ENCODE measurements at regions not wholly inside any gene's neighbourhood (a gene's known extent, or its start where the extent isn't known, plus 50 kb on each side); places are given as distances from the start of the nearest gene placed in this dataset.
A peak's percentile ranks its signal among the peaks of the same experiment; 100 is the strongest.

GRCh38 chr12:42935756-42936155 is 346.2 kb upstream of the PRICKLE1 start:
- Histone ChIP-seq H3K36me3 (ENCODE audit: insufficient read depth in 1 of 2, low read depth in 1 of 2) (no peaks in the 10 kb centered on the region), H3K9me3 (peaks cover under 1% of the 10 kb centered on the region), H3K27ac (no peak overlapping the region), H3K4me1 (no peaks in the 10 kb centered on the region), H3K4me3 (no peak overlapping the region), H3K27me3 (ENCODE audit: insufficient read depth in 3 of 3, low read length in 2 of 3) (no peaks in the 10 kb centered on the region)
- WGBS, 3 donors: 46 to 50% (median 46%) methylated on average over 2 of the region's 2 CpGs
- ATAC-seq (no peak), DNase-seq (no peak)
- intact Hi-C loops (cut with DNase I): loop anchor here in 1 of 2 donors (1.0 kb wide), 1 partner anchor 13 kb away; no protein-coding TSS in a partner anchor
- no peak for TF ChIP-seq CTCF (IDR thresholded peaks at IDR 0.05)

GRCh38 chr12:42935090-42935489 is 345.5 kb upstream of the PRICKLE1 start:
- 83 to 90% (median 88%) methylated on average over 5 of the region's 5 CpGs for WGBS, 3 donors
- Histone ChIP-seq H3K27ac (no peak overlapping the region), H3K36me3 (ENCODE audit: insufficient read depth in 1 of 2, low read depth in 1 of 2) (no peaks in the 10 kb centered on the region), H3K4me1 (no peaks in the 10 kb centered on the region), H3K9me3 (no peaks in the 10 kb centered on the region), H3K27me3 (ENCODE audit: insufficient read depth in 3 of 3, low read length in 2 of 3) (no peaks in the 10 kb centered on the region), H3K4me3 (no peak overlapping the region)
- no peak for DNase-seq
- ATAC-seq: peak in 2 of 4 donors; percentile 30 to 45
- no peak for TF ChIP-seq CTCF (IDR thresholded peaks at IDR 0.05)
- intact Hi-C loops (cut with DNase I): no loop called here

GRCh38 chr12:42933461-42934081 is 344.0 kb upstream of the PRICKLE1 start:
- Histone ChIP-seq H3K27me3 (ENCODE audit: insufficient read depth in 3 of 3, low read length in 2 of 3) (no peaks in the 10 kb centered on the region), H3K9me3 (no peaks in the 10 kb centered on the region), H3K27ac (no peak overlapping the region), H3K36me3 (ENCODE audit: insufficient read depth in 1 of 2, low read depth in 1 of 2) (no peaks in the 10 kb centered on the region), H3K4me3 (no peak overlapping the region), H3K4me1 (no peaks in the 10 kb centered on the region)
- intact Hi-C loops (cut with DNase I): no loop called here
- DNase-seq (no peak), ATAC-seq (no peak)
- no peak for TF ChIP-seq CTCF (IDR thresholded peaks at IDR 0.05)
- 48 to 54% (median 51%) methylated on average over 6 of the region's 6 CpGs for WGBS, 3 donors

- 36 to 47% (median 36%) methylated on average over 5 of the region's 5 CpGs for WGBS, 3 donors
- DNase-seq: no peak
- TF ChIP-seq CTCF (IDR thresholded peaks at IDR 0.05): no peak
- Histone ChIP-seq H3K36me3 (ENCODE audit: insufficient read depth in 1 of 2, low read depth in 1 of 2) (no peaks in the 10 kb centered on the region), H3K27ac (no peak overlapping the region), H3K4me1 (no peaks in the 10 kb centered on the region), H3K9me3 (no peaks in the 10 kb centered on the region), H3K4me3 (no peak overlapping the region), H3K27me3 (ENCODE audit: insufficient read depth in 3 of 3, low read length in 2 of 3) (no peaks in the 10 kb centered on the region)
- no peak for ATAC-seq
- intact Hi-C loops (cut with DNase I): no loop called here
Measured at GRCh38 chr12:42932936-42933335, 343.4 kb upstream of the PRICKLE1 start.

GRCh38 chr12:42926232-42926631 is 336.7 kb upstream of the PRICKLE1 start:
- no peak for TF ChIP-seq CTCF (IDR thresholded peaks at IDR 0.05)
- intact Hi-C loops (cut with DNase I): no loop called here
- H3K36me3 ChIP-seq (ENCODE audit: insufficient read depth in 1 of 2, low read depth in 1 of 2): no peaks in the 10 kb centered on the region
- H3K4me1 ChIP-seq: peaks cover 4% of the 10 kb centered on the region
- DNase-seq (no peak), ATAC-seq (no peak)
- no peak overlapping the region for H3K4me3 ChIP-seq
- no peaks in the 10 kb centered on the region for H3K27me3 ChIP-seq (ENCODE audit: insufficient read depth in 3 of 3, low read length in 2 of 3)
- no peaks in the 10 kb centered on the region for H3K9me3 ChIP-seq
- H3K27ac ChIP-seq: no peak overlapping the region
